GM21717 (cell line): ENCODE measurements at regions not wholly inside any gene's neighbourhood (a gene's known extent, or its start where the extent isn't known, plus 50 kb on each side); places are given as distances from the start of the nearest gene placed in this dataset.

Source experiments
- ATAC-seq: cut with Tn5 transposase; IDR thresholded peaks from one replicate; pipeline ENCODE4 v1.9.1; 2021; ENCODE audit warnings: mild to moderate bottlenecking, moderate library complexity; ENCODE audit not compliant: unreplicated experiment

- no peak for ATAC-seq
Measured at GRCh38 chr13:106182404-106182803, 353.1 kb downstream of the EFNB2 start.

- ATAC-seq: no peak
Measured at GRCh38 chr13:106178816-106179215, 356.6 kb downstream of the EFNB2 start.

GRCh38 chr13:106177146-106177545 is 358.3 kb downstream of the EFNB2 start:
- ATAC-seq: no peak

- no peak for ATAC-seq
Measured at GRCh38 chr13:106176117-106176516, 359.3 kb downstream of the EFNB2 start.

- no peak for ATAC-seq
Measured at GRCh38 chr13:106173891-106174610, 361.4 kb downstream of the EFNB2 start.

- no peak for ATAC-seq
Measured at GRCh38 chr13:106173346-106173745, 362.1 kb downstream of the EFNB2 start.

GRCh38 chr13:106172176-106172905 is 363.1 kb downstream of the EFNB2 start:
- no peak for ATAC-seq

GRCh38 chr13:106163426-106163825 is 372.0 kb downstream of the EFNB2 start:
- ATAC-seq: no peak

- no peak for ATAC-seq
Measured at GRCh38 chr13:106161146-106161545, 374.3 kb downstream of the EFNB2 start.

- ATAC-seq: no peak
Measured at GRCh38 chr13:106159295-106160195, 375.9 kb downstream of the EFNB2 start.

GRCh38 chr13:106156468-106156867 is 379.0 kb downstream of the EFNB2 start:
- no peak for ATAC-seq

- ATAC-seq: no peak
Measured at GRCh38 chr13:106155411-106155810, 380.1 kb downstream of the EFNB2 start.

GRCh38 chr13:106153876-106154275 is 381.6 kb downstream of the EFNB2 start:
- no peak for ATAC-seq

GRCh38 chr13:106153041-106153440 is 382.4 kb downstream of the EFNB2 start:
- no peak for ATAC-seq

GRCh38 chr13:106152047-106152446 is 383.4 kb downstream of the EFNB2 start:
- no peak for ATAC-seq

- no peak for ATAC-seq
Measured at GRCh38 chr13:106151056-106151699, 384.3 kb downstream of the EFNB2 start.

GRCh38 chr13:106145997-106146864 is 389.2 kb downstream of the EFNB2 start:
- ATAC-seq: no peak

GRCh38 chr13:106145070-106145469 is 390.4 kb downstream of the EFNB2 start:
- no peak for ATAC-seq

- no peak for ATAC-seq
Measured at GRCh38 chr13:106143930-106144709, 391.3 kb downstream of the EFNB2 start.
